Right forelimb (tissue), 1 donor: ENCODE measurements at regions not wholly inside any gene's neighbourhood (a gene's known extent, or its start where the extent isn't known, plus 50 kb on each side); places are given as distances from the start of the nearest gene placed in this dataset.
"Not testable (repeated sequence)": the region's sequence is repeated elsewhere in the genome, so short reads cannot be mapped to it uniquely, and the experiment has no call there.

ENCODE experiments used
- DNase-seq: peaks from one replicate; pipeline ENCODE4 v3.0.0-alpha.2; 2018

DNA sequence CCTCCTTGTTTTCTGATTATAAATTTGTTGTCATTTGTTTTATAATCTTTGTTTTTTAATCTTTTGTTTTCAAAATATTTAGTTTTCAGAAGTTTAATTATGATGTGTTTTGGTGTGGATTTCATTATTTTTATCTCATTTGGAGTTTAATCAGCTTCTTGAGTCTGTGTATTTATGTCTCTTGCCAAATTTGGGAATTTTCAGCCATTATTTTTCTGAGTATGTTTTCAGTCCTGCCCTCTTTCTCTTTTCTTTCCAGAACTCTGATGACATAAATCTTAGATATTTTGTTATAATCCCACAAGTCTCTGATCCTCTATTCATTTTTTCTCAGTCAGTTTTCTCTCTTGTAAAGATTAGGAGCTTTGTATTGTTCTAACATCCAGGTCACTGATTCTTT, 89.8 kb downstream of the RHOU start:
- no peak for DNase-seq

GRCh38 chr1:228825840-228826484, 90.7 kb downstream of the RHOU start:
- DNase-seq, result peak; percentile 20

GRCh38 chr1:228827019-228827418, 91.7 kb downstream of the RHOU start:
- DNase-seq, result peak; percentile 42

- DNase-seq, result no peak
Observed at GRCh38 chr1:228828151-228828550, 92.9 kb downstream of the RHOU start.

GRCh38 chr1:228830185-228830953, 95.1 kb downstream of the RHOU start:
- DNase-seq, result peak; percentile 41

- DNase-seq, result peak; percentile 32
Observed at GRCh38 chr1:228830954-228831481, 95.7 kb downstream of the RHOU start.

GRCh38 chr1:228833911-228834688, 98.8 kb downstream of the RHOU start:
- DNase-seq, result peak; percentile 46

DNA sequence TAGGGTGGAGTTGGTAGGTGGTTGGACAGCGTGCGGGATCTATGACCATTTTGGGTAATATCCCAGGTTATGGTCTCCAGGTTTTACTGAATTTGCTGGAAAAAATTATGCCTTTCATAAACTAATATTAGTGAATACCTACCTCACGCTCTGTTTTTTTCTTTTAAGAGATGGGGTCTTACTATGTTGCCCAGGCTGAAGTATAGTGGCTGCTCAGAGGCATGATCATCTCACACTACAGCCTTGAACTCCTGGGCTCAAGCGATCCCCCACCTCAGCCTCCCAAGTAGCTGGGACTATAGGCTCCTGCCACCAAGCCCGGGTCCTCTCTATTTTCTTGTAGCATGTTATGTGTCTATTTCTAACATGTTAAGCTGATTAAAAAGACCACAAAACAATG, 100.2 kb downstream of the RHOU start:
- DNase-seq, result no peak

GRCh38 chr1:228835911-228836310, 100.6 kb downstream of the RHOU start:
- DNase-seq, result peak; percentile 25

- no peak for DNase-seq
Observed at GRCh38 chr1:228836427-228836826, 101.1 kb downstream of the RHOU start.

GRCh38 chr1:228837032-228837431, 101.8 kb downstream of the RHOU start:
- no peak for DNase-seq

GRCh38 chr1:228837817-228838716, 102.8 kb downstream of the RHOU start:
- no peak for DNase-seq

DNA sequence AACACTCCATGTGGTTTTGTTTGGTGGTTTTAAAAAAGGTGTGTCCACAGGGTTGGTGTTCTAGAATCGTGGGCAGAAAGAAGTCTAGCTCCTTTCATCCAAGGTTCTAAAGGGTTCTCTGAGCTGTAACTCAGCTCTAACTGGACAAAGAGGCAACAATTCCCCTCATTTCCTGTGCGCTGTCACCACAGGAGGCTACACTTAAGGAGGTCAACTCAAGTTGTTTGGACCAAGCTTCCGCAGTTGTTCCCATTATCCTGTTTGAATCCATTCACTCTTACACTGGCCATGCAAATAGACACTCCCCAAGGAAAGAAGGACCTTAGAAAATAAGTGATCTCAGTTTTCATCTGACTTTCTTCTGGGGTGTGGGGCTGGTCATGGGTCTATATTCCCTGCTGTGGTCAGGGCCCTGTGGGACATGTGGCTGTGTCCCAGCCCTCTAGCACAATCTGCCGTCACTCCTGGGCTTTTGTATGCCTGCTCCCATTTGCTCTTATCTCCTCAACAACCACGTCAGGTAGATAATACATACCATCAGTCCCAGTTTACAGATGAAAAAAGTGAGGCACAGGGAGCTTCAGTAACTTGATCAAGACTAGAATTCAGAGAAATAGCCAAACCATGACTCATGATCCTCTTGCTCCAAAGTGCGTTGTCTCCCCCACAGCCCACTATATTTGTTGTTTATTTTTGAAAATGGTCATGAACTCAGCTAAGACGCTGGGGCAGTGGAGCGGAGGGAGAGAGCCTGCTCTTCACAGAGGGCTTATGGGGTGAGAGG, 103.6 kb downstream of the RHOU start:
- no peak for DNase-seq

DNA sequence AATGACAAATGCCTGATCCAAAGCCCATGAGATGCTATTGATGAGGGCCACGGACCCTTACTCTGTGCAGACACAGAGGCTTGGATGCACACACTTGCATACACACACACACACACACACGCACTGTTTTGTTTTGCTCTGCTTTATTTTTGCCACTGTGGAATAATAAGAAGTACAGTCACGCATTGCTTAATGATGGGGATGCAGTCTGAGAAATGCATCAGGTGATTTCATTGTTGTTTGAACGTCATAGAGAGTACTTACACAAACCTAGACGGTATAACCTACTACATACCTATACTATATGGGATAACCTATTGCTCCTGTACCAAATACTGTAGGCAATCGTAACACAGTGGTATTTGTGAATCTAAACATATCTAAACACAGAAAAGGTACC, 104.4 kb downstream of the RHOU start:
- no peak for DNase-seq

DNA sequence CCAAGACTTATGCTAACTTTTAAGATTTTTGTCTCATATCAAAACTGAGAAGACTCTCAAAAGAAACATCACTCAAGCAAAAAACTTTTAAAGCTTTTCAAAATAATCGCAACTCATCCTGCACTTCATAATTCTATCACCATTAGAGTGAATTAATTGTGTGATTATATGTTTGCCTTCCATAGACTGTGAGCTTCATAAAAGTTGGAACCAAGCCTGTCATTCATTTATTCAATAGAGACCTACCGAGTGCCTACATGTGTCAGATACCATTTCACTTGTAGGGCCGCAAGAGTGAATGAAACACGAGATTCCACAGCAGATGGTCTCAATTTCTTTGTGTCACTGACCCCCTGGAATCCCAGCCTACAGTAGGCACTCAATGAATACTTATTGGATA, 106.4 kb downstream of the RHOU start:
- DNase-seq, result no peak

GRCh38 chr1:228842094-228842775, 107.0 kb downstream of the RHOU start:
- no peak for DNase-seq

DNA sequence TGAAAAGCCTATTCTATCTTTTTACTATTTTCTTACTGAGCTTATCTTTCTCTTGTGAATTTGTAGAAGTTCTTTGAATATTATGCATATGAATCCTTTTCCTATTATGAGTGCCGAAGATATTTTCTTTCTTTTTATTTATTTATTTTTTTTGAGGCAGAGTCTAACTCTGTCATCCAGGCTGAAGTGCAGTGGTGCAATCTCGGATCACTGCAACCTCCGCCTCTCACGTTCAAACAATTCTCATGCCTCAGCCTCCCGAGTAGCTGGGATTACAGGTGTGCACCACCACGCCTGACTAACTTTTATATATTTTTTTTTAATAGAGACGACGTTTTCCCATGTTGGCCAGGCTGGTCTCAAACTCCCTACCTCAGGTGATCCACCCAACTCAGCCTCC, 109.8 kb downstream of the RHOU start:
- no peak for DNase-seq

GRCh38 chr1:228846952-228847351, 111.7 kb downstream of the RHOU start:
- DNase-seq, result no peak

DNA sequence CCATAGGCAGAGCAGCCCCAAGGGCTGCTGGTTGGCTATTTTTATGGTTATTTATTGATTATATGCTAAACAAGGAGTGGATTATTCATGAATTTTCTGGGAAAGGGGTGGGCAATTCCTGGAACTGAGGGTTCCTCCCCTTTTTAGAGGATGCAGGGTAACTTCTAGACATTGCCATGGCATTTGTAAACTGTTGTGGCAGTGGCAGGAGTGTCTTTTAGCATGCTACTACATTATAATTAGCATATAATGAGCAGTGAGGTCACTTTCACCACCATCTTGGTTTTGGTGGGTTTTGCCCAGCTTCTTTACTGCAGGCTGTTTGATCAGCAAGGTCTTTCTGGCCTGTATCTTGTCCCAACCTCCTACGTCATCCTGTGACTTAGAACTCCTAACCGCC, 112.2 kb downstream of the RHOU start:
- DNase-seq, result not testable (repeated sequence)

- DNase-seq, result peak; percentile 38
Observed at GRCh38 chr1:228848406-228848805, 113.1 kb downstream of the RHOU start.

GRCh38 chr1:228849011-228849541, 113.8 kb downstream of the RHOU start:
- DNase-seq, result no peak
